ENCODE measurements at regions not wholly inside any gene's neighbourhood (a gene's known extent, or its start where the extent isn't known, plus 50 kb on each side); places are given as distances from the start of the nearest gene placed in this dataset.

DNA sequence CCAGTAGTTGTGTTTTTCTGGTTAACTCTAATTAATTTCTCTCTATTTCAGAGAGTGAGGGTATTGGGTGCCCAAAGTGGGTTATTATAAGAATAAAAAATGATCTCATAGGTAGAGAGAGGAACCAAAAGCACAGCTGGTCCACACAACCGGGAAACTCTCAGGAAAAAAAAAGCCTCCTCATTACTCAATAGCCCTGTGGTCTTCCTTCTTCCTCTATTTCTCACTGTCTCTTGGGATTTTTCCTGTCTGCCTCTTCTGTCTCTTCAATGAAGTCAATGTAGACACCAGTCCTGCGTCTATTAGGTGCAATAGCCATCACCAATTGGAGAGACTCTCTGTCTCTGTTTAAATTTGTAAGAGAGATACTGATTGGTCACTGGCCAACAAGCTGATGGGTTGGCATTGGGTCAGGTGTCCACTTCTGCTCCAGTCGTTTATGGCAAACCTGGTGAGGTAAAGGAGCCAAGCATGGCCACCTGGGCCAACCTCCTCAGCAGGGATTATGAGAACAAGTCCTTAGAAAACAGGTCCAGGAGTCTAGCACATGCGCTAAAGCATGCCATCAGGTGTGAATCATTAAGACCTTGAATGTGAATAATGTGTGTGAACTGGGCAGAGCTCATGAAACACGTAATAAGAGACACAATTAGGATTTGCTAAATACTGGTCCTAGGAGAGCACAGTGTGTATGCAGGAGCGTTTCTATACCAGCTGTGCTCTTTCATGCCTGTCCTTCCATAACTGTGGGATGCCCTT lies 443.0 kb upstream of the RUNX1 start:
- no peak for DNase-seq (ENCODE audit: low spot score)

GRCh38 chr21:35491114-35491513 lies 442.0 kb upstream of the RUNX1 start:
- DNase-seq (ENCODE audit: low spot score) = no peak

DNA sequence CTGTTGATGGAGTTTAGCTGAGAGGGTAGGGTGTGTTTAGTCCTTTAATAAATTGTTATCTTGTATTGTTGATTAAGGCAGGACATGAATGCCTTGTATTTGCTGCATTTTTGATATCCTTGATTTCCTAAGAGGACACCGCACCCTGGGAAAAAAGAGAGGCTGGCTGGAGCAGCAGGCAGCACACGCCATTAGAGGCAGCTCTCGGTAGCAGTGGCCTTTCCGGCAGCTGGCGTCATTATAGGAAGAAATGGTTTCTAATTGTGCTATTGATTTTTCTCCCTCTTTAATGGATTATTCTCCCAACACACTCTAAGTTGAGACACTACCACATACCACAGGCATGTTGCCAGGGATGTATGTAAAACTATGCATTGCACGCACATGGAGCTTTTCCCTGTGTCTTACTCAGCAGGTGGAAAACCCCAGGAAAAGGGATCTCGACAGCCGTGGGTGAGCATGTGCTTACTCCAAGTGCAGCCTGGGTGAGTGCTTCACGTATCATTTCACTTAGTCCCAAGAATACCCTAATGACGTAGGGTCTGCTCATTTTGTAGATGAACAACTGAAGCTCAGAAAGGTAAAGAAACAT lies 440.4 kb upstream of the RUNX1 start:
- DNase-seq (ENCODE audit: low spot score) = no peak

DNA sequence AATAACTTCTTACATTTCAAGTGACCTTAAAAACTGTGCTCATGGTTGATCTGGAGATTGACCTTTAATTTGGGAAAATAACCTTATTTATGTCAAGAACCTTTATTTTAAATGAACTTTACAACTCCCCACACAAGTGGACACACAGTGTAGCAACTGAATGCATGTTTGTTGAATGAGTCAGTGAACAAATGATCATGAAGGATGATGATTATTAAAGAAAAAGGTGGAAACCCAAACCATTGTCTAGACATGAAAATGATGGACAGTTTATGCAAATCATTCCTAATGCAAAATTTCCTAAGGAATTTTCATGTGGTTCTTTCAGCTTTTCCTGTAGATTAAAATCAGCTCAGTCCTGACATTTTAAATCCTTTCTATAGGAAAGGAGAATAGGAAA lies 439.8 kb upstream of the RUNX1 start:
- no peak for DNase-seq (ENCODE audit: low spot score)

DNA sequence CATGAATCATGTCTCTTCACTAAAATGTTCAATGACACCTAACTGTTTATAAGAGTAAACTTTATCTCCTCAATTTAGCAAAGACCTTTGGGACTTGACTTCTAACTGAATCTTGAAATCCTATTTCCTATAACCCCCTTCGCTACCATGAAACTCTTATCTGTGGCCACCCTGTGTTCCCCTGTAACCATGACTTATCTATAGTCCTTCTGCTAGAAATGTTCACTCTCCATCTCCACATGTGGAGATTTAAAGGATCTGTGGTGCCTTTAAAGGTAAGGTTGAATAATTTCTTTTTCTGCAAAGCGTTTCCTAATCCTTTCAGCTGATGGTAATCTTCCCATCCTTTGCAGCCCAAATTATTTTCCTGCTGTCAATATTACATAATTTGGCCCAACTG lies 436.3 kb upstream of the RUNX1 start:
- no peak for DNase-seq (ENCODE audit: low spot score)

- DNase-seq (ENCODE audit: low spot score) = no peak
Observed at GRCh38 chr21:35484851-35485250, 435.7 kb upstream of the RUNX1 start.

DNA sequence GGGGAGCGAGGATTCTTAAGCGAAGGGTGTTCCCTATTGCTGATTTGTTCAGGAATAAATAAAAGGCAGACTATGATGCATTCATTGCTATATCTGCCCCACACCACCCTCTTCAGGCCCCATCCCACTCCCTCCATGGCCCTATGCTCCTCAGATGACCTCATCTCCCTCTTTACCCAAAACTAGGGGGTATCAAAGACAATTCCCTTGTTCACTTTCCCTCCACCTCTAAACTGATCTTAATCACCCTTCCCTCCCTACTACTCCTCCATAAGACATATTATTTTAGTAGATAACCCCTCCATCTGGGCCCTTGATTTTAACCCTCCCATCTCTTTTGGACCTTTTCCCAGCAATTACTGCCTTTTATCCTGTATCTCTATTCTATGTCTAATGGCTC lies 434.9 kb upstream of the RUNX1 start:
- no peak for DNase-seq (ENCODE audit: low spot score)

GRCh38 chr21:35482933-35483662 lies 434.0 kb upstream of the RUNX1 start:
- no peak for DNase-seq (ENCODE audit: low spot score)

- no peak for DNase-seq (ENCODE audit: low spot score)
Observed at GRCh38 chr21:35482096-35482495, 433.0 kb upstream of the RUNX1 start.

- no peak for DNase-seq (ENCODE audit: low spot score)
Observed at GRCh38 chr21:35481005-35481404, 431.9 kb upstream of the RUNX1 start.

- no peak for DNase-seq (ENCODE audit: low spot score)
Observed at GRCh38 chr21:35479529-35479928, 430.4 kb upstream of the RUNX1 start.

DNA sequence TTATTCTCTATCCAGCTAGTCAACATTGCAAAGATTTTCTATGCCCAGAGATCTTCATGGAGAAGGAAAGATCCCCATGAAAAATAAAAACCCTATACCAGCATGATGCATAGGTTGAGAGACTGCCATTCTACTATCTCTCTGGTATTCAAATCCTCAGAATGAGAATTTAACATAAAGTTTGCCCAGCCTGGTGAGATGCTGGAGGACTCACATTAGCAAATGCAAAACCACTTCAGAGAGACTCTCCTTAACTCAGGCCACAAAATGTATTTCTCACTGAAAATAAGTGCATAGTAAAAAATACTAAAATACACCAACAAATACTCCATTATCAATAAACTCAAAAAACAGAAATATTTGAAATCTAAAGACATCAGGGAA lies 430.0 kb upstream of the RUNX1 start:
- DNase-seq (ENCODE audit: low spot score) = no peak

- DNase-seq (ENCODE audit: low spot score) = peak; percentile 23
Observed at GRCh38 chr21:35478161-35479064, 429.3 kb upstream of the RUNX1 start.

GRCh38 chr21:35477622-35478021 lies 428.5 kb upstream of the RUNX1 start:
- no peak for DNase-seq (ENCODE audit: low spot score)

GRCh38 chr21:35476621-35477395 lies 427.7 kb upstream of the RUNX1 start:
- peak; percentile 31 for DNase-seq (ENCODE audit: low spot score)

DNA sequence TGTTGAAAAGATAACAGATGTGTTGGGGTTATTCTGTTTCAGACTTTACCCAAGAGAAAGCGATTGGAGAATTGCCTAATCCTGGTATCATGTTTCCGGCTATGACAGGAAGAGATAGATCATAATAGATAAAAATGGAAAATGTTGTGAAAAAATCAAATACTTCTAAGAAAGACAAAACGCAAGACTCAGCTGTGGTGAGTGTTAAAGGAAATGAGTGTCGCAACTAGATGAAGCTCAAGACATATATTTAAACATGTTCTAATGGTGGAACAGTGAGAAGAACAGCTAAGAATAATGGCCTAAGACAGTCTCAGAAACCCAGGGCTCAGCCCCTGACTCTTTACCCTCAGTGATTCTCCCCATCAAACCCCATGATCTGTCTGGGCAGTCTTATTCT lies 426.7 kb upstream of the RUNX1 start:
- DNase-seq (ENCODE audit: low spot score) = no peak

DNA sequence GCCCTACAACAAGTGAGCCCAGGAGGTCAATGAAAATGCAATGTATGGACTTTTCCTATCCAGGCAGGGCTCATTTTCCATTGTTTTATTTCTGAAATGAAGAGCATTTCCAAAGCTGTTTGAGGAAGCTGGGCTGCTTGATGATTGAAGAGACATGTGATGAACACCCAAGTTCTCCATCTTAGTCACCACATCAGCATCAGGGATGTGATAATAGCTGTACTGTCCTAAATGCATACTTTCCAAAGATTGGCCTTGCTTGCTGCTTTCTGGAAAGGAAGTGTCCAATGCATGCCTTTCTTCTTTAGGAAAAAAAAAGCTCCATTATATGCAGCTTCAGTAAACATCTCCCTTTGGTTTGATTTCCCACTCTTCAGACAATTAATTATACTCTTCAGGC lies 425.9 kb upstream of the RUNX1 start:
- DNase-seq (ENCODE audit: low spot score) = no peak

DNA sequence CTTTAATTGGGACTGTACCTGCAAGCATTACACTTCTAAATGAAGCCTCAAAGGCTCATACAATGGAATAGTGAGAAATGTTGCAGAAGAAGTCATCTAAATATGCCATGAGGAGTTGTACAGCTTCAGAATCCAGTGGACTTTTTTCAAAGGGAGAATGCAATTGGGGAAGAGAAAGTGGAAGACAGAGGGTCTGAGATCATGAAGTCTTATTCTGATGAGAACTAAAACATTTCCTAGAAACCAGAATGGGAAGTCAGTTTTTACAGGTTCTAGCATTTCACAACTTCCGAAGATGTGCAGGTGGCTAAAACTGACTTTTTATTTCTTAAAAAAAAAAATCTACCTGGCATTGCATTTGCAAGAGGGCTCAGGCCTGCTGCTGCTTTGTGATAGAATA lies 424.4 kb upstream of the RUNX1 start:
- DNase-seq (ENCODE audit: low spot score) = no peak

DNA sequence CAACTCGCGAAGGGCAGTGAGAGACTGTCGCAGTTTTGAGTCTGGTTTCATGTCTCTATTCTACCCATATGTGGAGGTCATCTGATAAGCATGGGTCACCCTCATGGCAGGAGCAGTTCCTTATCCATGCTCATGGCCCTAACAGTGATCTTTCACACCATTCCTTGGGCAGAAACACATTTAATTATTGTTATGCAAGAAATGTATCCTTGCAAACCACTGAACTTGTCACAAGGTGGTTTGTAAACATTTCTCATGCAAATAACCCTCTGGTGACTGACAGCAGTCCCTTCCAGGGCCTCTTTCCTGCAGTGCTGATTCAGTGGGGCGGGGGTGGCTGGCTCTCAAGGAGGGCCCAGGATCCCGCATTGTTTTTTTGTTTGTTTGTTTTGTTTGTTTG lies 421.4 kb upstream of the RUNX1 start:
- no peak for DNase-seq (ENCODE audit: low spot score)

DNA sequence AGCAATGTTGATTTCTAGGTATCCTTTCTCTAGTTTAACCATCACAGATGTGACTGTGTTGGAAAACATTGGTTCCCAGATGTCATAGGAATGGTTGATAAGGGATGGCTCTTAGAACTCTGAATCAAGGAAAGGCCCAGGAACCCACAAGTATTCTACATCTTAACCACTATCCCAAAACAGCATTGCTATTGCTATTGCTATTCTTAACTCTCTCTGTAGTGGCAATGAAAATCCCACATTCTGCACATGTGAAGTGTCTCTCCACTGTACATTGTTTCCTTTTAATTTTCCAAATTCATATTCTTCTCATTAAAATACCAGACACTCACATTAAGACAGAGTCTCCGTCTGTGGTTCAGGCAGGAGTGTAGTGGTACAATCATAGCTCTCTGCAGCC lies 420.4 kb upstream of the RUNX1 start:
- no peak for DNase-seq (ENCODE audit: low spot score)

GRCh38 chr21:35468991-35469390 lies 419.9 kb upstream of the RUNX1 start:
- DNase-seq (ENCODE audit: low spot score) = no peak

GRCh38 chr21:35467566-35467965 lies 418.5 kb upstream of the RUNX1 start:
- peak; percentile 11 for DNase-seq (ENCODE audit: low spot score)

Measured in AG08396 (cell line).